Colonic mucosa (tissue), 4 donors: ENCODE measurements at regions not wholly inside any gene's neighbourhood (a gene's known extent, or its start where the extent isn't known, plus 50 kb on each side); places are given as distances from the start of the nearest gene placed in this dataset.

Experiments used
- DNase-seq: peaks from one replicate; pipeline ENCODE4 v3.0.0-alpha.2; 2020
- H3K27ac ChIP-seq: fragments of 200-600 bp; one replicate; pipeline ENCODE4 v1.8.0; 2021
- H3K27me3 ChIP-seq: fragments of 200-600 bp; one replicate; pipeline ENCODE4 v1.8.0; 2021
- H3K36me3 ChIP-seq: fragments of 200-600 bp; one replicate; pipeline ENCODE4 v1.8.0; 2021
- H3K4me1 ChIP-seq: fragments of 200-600 bp; one replicate; pipeline ENCODE4 v1.8.0; 2021; ENCODE audit warnings: mild to moderate bottlenecking
- H3K4me3 ChIP-seq: fragments of 200-600 bp; one replicate; pipeline ENCODE4 v1.8.0; 2021
- H3K9ac ChIP-seq, 2 donors: one replicate each; pipeline ENCODE4 v1.7.0; 2013; ENCODE audit warnings: control low read depth in 2 of 2, low read depth in 2 of 2, low read length in 2 of 2
- H3K9me3 ChIP-seq: fragments of 200-600 bp; one replicate; pipeline ENCODE4 v1.8.0; 2021
- intact Hi-C: fragments of 100-400 bp; cut with DNase I; formaldehyde crosslinking; loops from one replicate; pipeline ENCODE4 v1.14.1; 2022
- TF ChIP-seq, protein P1 (sequence below): fragments of 200-600 bp; IDR thresholded peaks from one replicate; pipeline ENCODE4 v1.8.0; 2022; ENCODE audit warnings: antibody characterized with exemption, mild to moderate bottlenecking
- donor health status: healthy.
- donor health status: DM: no; HTN: no; CAD: no.
- donor health status: DM: no; HTN: no; CAD: no.

DNA sequence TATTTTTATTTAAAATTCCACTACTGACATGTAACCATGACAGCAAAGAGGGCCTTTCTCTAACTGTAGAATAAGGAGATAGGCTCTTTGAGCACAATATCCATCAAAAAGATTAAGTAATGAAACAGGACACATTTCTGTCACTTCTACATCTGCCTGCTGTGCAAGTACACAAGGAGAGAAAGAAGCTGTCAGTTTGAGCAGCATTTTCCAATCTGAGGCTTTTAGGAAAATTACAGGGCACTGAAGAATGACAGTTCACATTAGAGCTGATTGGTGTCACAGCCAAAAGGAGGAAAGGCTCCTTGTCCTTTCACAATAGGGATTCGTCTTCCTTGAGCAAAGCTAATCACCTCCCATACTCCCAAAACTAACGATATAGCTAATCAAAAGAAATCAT lies 158.8 kb upstream of the TAC1 start:
- Histone ChIP-seq H3K27me3 (no peaks in the 10 kb centered on the region), H3K9me3 (no peaks in the 10 kb centered on the region), H3K36me3 (no peaks in the 10 kb centered on the region), H3K4me3 (no peak overlapping the region), H3K4me1 (no peaks in the 10 kb centered on the region), H3K27ac (no peak overlapping the region), H3K9ac (no peak overlapping the region)
- intact Hi-C loops, result no loop called here
- no peak for DNase-seq
- TF ChIP-seq, protein P1, sequence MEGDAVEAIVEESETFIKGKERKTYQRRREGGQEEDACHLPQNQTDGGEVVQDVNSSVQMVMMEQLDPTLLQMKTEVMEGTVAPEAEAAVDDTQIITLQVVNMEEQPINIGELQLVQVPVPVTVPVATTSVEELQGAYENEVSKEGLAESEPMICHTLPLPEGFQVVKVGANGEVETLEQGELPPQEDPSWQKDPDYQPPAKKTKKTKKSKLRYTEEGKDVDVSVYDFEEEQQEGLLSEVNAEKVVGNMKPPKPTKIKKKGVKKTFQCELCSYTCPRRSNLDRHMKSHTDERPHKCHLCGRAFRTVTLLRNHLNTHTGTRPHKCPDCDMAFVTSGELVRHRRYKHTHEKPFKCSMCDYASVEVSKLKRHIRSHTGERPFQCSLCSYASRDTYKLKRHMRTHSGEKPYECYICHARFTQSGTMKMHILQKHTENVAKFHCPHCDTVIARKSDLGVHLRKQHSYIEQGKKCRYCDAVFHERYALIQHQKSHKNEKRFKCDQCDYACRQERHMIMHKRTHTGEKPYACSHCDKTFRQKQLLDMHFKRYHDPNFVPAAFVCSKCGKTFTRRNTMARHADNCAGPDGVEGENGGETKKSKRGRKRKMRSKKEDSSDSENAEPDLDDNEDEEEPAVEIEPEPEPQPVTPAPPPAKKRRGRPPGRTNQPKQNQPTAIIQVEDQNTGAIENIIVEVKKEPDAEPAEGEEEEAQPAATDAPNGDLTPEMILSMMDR, result no peak

DNA sequence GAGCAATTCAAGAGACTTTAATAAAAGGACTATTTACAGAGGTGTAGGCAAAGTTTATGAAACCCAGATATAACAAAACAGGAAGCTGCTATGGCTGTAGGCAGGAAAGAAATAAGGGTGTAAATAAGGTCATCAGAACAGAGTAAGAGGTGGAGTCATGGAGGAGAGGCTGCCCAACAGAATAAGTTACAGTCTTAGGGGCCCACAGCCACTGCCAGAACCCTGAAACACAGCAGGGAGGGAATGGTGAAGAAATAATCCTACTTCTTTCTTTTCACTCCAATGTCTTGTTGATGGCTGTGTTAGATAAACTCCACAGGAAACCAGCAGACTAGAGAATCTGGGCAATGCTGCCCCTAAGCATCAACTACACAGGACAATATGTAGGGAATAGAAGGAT lies 155.8 kb upstream of the TAC1 start:
- no peaks in the 10 kb centered on the region for H3K4me1 ChIP-seq
- H3K9ac ChIP-seq, result no peak overlapping the region
- TF ChIP-seq, protein P1, result no peak
- H3K4me3 ChIP-seq, result no peak overlapping the region
- H3K36me3 ChIP-seq, result no peaks in the 10 kb centered on the region
- H3K27ac ChIP-seq, result no peak overlapping the region
- intact Hi-C loops, result no loop called here
- H3K9me3 ChIP-seq, result no peaks in the 10 kb centered on the region
- H3K27me3 ChIP-seq, result no peaks in the 10 kb centered on the region
- DNase-seq, result no peak

DNA sequence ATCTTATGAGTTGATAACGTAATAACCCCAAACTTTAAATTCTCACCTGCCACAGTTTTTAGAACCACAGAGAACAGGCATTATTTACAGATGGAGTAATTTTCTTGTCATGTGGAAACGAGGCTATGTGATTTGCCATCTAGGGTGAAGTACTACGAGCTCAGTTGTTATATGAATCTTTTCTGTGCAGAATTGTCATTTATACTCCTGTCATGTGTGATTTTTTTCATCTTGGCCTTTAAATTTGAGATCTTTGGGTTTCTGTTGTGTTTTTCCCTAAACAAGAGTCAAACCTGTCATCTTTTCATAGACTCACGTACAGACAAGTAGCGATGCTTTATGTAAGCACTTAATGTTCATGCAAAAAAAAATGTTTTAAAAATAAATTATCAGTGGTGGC lies 153.7 kb upstream of the TAC1 start:
- H3K9ac ChIP-seq, result no peak overlapping the region
- no peaks in the 10 kb centered on the region for H3K27me3 ChIP-seq
- no peak for DNase-seq
- no peaks in the 10 kb centered on the region for H3K36me3 ChIP-seq
- H3K4me1 ChIP-seq, result no peaks in the 10 kb centered on the region
- no peak overlapping the region for H3K27ac ChIP-seq
- no peaks in the 10 kb centered on the region for H3K9me3 ChIP-seq
- H3K4me3 ChIP-seq, result no peak overlapping the region
- intact Hi-C loops, result no loop called here
- TF ChIP-seq, protein P1, result no peak

DNA sequence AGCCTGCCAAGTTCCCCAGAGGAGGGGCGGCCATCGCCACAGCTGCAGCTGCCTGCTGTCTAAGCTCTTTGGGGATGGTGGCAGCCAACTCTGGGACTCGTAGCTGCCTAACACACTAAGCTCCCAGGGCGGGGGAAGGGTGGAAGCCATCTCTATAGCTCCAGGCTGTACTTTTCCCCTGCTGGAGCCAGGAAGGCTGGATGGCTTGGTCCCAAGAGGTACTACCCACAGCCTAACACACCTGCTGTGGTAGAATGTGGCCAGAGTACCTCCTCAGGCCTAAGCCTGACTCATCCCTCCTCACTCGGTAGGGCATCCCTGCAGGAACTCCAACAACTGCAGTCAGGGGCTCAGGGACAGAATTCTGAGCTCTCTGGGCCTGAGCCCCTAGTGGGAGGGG lies 151.7 kb upstream of the TAC1 start:
- TF ChIP-seq, protein P1, result no peak
- H3K27ac ChIP-seq, result no peak overlapping the region
- intact Hi-C loops, result no loop called here
- H3K4me3 ChIP-seq, result no peak overlapping the region
- no peaks in the 10 kb centered on the region for H3K36me3 ChIP-seq
- H3K9ac ChIP-seq, result no peak overlapping the region
- DNase-seq, result no peak
- H3K9me3 ChIP-seq, result no peaks in the 10 kb centered on the region
- no peaks in the 10 kb centered on the region for H3K4me1 ChIP-seq
- no peaks in the 10 kb centered on the region for H3K27me3 ChIP-seq

DNA sequence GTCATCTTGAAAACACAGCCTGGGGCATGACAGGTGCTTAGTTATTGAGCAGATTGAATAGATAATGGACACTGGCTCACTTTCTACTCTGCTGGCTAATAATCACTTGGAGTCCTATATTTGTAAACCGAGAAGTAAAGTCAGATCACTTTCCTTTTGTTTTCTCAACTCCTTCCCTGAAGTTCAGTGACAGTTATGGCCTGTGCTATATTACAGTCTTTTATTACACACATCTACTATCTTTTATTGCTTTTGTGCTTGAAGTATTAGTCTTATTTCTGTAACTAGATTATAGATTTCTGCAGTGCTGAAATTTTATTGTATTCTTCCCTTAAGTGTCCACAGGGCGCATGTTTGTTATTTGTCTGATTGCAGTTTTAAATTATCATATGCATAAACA lies 136.4 kb upstream of the TAC1 start:
- Histone ChIP-seq H3K9ac (no peak overlapping the region), H3K36me3 (no peaks in the 10 kb centered on the region), H3K9me3 (no peaks in the 10 kb centered on the region), H3K4me3 (no peak overlapping the region), H3K4me1 (no peaks in the 10 kb centered on the region), H3K27ac (no peak overlapping the region), H3K27me3 (no peaks in the 10 kb centered on the region)
- DNase-seq, result no peak
- TF ChIP-seq, protein P1, result no peak
- intact Hi-C loops, result no loop called here

DNA sequence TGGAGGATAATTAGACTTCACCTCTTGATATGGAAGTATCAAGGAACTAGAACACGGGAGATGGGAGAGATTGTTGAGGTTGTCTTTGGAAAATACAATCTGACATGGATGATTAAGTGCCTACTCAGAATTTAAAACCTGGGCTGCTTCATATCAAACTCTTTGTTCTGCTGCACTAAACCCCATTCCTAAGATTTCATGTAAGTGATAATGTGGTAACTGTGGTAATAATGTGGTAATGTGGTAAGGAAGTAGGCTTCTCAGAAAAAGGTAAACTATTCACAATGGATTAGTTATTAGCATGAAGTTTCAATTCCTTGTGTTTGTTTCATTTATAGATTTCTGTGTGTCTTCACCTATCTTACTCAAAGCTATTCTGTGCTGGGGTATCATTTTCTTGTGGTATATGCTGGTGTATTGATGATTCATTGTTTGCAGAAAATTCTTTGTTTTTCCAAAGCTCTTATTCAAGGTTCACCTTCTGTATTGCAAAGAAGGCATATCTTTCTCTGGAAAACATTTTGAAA lies 129.9 kb upstream of the TAC1 start:
- Histone ChIP-seq H3K4me3 (no peak overlapping the region), H3K36me3 (no peaks in the 10 kb centered on the region), H3K27me3 (no peaks in the 10 kb centered on the region), H3K27ac (no peak overlapping the region), H3K4me1 (no peaks in the 10 kb centered on the region), H3K9me3 (no peaks in the 10 kb centered on the region), H3K9ac (no peak overlapping the region)
- intact Hi-C loops, result no loop called here
- TF ChIP-seq, protein P1, result no peak
- no peak for DNase-seq
